NCI-H2227 (cell line): ENCODE measurements at regions not wholly inside any gene's neighbourhood (a gene's known extent, or its start where the extent isn't known, plus 50 kb on each side); places are given as distances from the start of the nearest gene placed in this dataset.

ENCODE experiments used
- DNase-seq: peaks from one replicate; lab custom pipeline; 2025; ENCODE audit not compliant: unreplicated experiment; lab: John Stamatoyannopoulos, UW

GRCh38 chr2:14905571-14905970 is 273.1 kb downstream of the LRATD1 start:
- no peak for DNase-seq

- no peak for DNase-seq
Observed at GRCh38 chr2:14907014-14907612, 274.6 kb downstream of the LRATD1 start.

DNA sequence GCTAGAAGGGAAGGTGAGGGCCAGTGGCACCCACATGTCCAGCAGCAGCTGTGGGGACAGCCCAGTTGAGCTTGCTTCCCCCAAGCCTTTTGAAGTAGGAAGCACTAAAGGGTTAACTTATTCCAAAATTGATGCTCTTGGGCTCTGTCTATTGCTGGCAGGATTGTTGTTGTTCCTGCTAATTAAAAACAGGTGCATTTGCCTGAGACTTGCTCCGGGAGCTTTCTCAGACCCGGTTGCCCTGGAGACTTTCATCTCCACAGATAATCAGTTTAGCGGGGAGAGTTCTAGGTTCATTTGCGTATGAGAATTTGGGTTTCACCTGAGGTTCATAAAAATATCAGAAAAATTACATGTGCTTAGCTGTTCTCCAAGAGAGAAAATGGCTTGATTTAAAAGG is 277.3 kb downstream of the LRATD1 start:
- no peak for DNase-seq

- no peak for DNase-seq
Observed at GRCh38 chr2:14910654-14911053, 278.1 kb downstream of the LRATD1 start.

GRCh38 chr2:14915983-14916382 is 283.5 kb downstream of the LRATD1 start:
- DNase-seq = no peak

DNA sequence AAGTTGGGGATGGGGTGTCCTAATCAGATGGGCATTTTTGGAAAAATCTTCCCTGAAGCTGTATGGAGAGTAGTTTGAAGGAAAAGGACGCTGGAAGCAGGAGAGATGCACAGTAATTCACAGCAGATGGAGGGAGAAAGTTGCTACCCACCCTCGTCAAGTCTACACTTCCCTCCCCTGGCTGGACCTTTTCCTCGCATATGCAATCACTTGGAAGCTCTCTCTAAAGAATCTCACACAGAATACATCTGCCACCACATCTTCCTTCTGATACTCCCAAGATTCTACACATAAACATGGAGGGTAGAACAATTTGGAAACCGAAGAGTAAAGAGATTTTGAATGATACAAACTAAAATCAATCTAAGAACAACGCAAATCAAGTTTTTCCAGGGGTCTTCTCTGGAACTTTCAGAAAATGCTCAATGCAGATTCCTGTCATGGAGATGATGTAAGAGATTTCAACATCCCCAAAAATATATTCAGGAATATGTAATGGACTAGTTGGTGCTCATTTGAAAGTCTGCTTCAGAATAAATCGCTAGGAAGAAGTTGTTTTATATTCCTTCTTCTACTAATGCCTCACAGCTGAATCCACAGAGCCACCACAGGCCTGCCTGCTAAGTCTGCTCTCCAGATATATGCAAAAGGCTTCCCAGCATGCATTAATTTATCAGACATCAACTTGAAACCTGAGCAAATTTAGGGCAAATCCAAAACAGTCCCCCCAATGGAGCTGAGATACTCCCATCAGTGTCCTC is 291.5 kb downstream of the LRATD1 start:
- no peak for DNase-seq

DNA sequence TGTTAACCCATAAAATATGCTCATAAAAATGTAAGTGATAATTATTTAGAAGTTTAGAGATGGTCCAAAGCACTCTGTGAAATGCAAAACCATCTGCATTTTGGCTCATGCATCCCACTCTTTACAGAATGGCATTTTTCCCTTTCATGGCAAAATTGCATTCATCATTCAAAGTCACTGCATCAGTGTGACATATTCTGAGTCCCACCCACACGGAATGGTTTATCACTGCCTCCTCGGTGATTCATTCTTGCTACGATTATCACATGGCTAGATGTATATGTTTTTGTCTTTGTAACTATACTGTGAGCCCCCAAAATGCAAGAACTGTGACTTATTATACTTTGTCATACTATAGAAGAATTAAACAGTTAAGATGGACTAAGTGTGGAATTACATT is 293.0 kb downstream of the LRATD1 start:
- no peak for DNase-seq

DNA sequence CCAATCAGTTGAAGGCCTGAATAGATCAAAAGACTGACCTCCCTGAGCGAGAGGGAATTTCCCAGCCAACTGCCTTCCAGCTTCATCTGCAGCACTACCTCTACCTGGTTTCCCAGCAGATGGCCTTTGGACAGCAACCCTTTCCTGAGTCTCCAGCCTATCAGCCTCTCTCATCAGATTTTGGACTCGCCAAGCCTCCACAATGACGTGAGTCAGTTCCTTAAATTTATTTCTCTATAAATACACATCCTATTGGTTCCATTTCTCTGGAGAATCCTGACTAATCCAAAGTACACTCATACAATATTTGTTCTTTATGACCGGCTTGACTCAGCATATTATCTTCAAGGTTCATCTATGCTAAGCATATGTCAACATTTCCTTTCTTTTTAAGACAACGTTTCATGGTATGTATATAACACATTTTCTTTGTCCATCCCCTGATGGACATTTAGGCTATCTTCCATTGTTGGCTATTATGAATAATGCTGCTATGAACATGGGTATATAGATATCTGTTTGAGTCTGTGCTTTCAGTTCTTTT is 294.6 kb downstream of the LRATD1 start:
- no peak for DNase-seq

DNA sequence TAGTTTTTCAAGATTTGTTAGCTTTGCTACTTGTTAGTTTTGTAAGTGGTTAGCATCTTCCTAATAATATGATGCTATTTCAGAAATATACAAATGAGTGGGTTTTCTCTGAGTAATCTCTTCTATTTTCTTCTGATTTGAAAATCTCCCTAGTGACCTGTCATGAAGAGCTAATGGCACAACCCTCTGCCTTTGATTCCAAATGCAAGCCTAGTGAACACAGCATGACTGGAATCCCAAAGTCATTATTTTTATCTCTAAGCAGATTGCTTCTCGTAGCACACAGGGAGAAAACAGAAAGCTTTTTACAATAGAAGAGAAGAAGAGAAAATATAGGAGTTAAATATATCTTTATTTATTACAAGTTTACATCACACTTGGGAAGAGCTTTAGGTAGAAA is 295.5 kb downstream of the LRATD1 start:
- DNase-seq = no peak

GRCh38 chr2:14930441-14930840 is 297.9 kb downstream of the LRATD1 start:
- no peak for DNase-seq

DNA sequence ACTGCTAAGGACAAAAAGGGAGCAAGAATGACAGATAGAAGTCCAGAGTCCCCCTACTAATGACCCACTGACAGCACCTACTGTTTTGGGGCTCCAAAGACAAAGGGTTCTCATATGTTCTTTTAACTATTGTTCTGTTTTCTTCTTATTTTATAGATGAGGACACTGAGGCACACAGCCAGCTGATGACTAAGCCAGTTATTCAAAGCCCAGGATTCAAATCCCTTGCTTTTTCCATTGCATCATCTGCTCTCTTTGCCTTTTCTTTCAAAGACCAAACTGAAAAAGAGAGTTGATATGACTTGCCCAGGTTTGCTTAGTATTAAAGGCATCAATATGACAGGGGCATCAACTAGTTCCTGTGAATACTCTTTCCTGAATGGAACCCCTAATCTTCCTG is 299.8 kb downstream of the LRATD1 start:
- DNase-seq = no peak

DNA sequence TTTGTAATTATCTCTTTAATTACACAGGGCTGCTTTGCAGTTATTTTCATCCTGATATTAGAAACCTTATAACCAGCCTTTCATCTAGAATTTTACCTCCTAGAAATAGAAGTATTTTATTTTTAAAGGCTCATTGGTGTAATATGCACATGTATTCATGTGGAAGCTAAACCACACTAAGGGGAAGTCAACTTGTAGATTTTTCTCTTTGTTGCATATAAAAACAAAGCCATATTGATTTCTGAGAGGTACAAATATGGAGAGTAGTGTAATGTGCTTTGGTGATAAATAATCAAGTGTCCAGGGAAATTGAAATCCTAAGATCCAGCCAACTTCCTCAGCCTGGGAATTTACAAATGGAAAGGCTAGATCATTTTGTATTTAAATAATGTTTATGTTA is 301.2 kb downstream of the LRATD1 start:
- DNase-seq = no peak

DNA sequence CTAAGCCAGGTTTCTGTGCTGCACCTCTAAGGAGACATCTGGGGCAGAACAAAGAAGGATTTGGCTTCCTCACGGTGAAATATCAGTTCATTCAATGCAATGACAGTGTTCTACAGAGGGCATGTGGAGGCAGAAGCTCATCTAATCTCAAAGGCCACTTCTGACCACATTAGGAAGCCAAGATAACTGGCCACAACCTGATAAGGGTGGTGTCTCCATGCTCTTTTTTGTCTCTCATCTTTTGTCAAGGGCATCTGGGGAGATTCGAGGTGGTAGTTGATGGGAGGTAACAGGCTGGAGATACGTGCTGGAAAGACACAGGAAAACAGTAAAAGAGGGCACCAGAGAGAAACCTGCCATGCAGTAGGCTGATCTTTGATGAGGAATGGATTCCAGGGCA is 303.9 kb downstream of the LRATD1 start:
- no peak for DNase-seq

DNA sequence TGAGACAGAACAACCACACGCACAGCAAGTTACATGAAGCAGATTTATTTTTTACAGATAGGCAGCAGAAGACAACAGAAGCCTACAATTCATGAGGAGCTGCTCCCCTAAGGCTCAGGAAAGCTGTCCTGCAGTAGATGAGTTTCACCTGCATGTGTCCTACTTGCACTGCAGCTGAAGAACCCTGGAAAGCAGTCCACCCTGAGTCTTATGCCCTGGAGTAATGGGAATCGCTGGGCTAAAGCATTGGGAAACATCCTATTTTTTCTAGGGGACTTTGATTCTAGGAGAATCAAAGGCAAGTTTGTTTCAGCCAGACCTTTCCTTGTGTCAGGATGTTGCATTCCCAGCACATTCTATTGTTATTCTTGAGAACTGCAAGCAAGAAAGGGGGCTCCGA is 304.8 kb downstream of the LRATD1 start:
- no peak for DNase-seq

DNA sequence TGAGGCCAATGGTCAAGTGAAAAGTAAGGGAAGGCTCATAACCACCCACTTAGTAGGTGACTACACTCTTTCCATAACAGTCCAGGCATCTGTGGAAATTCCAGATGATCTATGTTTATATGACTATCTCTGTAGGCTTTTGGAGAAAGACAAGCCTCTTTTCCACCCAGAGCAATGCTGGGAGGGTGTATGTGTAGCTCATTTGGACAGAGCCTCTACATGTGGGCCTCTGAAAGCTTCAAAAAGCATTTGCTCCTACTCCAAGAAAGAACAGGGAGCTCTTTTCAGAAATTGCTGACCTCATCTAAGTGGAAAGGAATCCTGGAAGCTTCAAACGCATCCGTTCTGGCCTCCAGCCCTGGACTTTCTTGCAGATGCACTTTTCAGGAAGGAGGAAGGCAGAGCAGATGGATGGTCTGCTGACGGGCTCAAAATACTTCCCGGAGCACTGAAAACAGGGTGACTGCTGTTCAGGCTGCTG is 308.7 kb downstream of the LRATD1 start:
- DNase-seq = no peak

DNA sequence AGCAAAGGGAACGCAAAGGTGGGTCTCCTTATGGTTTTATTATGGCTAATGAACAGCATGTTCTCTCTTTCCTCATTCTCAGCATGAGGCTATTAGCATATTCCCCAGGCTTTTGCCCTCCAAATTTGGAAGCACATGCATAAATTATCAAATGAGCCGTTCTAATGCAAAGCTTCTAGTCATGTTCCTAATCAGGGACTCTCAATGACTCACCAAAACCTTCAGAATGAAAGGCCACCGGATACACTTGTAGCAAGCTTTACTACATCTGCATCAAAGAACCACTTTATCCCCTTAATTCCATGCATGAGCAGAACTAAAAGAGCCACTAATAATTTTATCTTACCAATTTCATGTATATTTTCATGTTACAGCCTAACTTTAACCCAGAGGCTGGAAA is 310.5 kb downstream of the LRATD1 start:
- no peak for DNase-seq

DNA sequence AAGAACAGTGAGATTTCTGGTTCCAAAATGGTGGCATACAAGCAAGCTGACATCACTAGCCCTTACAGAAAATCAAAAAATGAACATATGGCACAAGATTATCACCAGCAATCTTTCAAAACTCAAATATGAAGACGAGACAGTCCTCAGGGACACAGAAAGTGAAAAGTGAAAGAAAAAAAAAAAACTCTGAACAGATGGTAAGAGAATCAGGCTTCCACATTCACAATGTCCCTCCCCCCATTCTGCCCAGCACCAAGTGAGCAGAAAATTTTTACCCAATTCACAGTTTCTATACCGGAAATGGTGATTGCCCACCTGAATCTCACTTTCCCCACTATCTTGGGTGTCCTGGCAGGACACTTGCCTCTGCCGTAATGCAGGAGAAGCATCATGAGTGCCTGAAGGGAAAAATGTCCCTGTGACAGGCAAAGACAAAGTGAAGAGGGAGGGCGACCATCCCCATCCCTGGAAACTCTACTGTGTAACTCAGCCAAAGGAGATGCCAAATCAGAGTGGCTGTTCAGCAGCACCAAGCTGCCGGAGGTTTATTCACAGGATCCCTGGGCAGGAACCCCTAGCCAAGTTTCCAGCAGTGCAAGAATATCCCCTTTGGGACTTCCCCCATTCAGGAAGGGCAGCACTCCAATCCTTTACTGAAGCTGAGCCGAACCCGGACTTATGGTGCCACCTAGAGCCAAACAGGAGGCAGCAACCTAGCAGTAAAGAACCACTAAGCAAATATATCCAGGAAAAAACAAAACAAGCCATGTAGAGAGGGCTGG is 312.2 kb downstream of the LRATD1 start:
- DNase-seq = no peak

- DNase-seq = no peak
Observed at GRCh38 chr2:14951569-14952285, 319.2 kb downstream of the LRATD1 start.

DNA sequence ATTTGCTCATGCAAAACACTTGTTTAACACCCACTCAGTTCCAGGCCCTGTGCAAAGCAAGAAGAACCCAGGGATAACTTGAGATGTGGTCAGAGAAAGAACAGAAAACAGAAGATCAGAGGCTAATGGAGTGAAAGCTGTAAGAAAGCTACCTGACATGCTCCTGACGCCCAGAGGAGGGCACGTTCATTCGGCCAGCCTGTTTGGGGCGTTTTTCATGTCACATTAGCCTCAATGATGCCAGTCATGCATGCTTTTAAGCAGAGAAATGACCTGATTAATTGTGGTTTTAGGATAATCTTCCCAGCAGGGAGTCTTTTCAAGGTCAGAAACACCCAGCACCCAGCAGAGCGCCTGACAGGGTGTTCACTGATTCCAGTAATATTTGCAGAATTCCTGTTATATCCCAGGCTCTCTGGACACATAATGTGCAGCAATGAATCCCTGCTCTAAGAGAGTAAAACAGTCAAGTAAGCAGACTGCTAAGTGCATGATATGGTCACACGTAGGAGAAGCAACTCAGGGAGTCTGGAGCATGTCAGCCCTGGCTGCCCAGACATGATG is 320.0 kb downstream of the LRATD1 start:
- no peak for DNase-seq

DNA sequence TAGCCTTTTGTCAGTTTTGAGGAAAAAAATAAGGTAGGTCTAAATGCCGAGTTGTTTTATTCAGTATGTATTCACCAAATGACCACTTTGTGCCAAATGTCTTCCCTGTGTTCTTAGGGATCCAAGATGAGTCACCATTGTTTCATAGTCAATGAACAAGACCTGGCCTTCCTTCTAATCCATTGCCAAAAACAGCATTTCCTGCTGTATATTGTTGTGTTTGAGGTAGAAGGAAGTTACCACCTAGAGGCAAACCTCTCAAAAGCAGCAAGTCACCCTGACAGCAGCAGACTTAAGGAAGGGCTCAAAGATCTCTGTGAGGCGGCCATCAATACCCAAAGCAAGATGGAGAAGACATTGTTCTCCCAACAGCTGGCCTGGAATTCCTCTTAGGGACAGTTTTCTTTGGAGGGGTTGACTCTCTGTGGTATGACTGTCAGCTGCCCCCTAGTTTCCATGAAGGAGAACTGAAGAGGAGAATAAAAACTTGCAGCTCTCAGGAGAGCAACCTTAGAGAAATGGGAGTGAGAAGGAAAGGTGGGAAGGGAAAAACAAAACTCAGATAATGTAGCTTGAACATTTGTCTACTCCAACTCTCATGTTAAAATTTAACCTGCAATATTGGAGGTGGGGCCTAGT is 328.3 kb downstream of the LRATD1 start:
- no peak for DNase-seq
